GM21423 (cell line): ENCODE measurements at regions not wholly inside any gene's neighbourhood (a gene's known extent, or its start where the extent isn't known, plus 50 kb on each side); places are given as distances from the start of the nearest gene placed in this dataset.

Experiments
- ATAC-seq: cut with Tn5 transposase; IDR thresholded peaks from one replicate; pipeline ENCODE4 v1.9.1; 2021; ENCODE audit warnings: mild to moderate bottlenecking, moderate library complexity; ENCODE audit not compliant: unreplicated experiment

DNA sequence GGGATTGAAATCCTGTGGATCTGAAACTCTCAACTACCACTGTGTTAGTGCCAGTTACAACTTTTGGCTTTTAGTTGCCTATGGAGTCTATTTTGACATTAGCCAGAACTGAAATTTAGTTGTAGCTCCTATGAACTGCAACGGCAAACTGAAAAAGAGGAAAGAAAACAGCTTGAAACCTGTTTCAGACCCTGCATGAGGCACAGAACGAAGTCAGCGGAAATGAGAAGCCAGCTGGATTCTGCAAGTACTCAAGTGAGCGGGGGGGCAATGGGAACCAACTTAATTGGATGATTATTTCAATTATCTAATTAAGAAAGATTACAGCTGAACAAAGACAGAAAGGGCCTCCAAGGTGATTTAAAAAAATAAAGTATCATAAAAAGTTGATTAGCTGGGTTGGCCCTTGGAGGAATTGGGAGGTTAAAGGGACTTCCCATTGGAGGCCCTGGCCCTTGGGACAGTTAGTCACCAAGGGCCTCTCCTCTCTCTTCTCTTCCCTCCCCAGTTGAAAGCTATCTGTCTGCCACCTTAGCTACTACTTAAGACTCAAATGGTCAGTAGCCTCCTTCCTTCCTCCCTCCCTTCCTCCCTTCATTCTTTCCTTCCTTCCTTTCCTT is 352.1 kb downstream of the SHQ1 start:
- peak; percentile 67 for ATAC-seq

DNA sequence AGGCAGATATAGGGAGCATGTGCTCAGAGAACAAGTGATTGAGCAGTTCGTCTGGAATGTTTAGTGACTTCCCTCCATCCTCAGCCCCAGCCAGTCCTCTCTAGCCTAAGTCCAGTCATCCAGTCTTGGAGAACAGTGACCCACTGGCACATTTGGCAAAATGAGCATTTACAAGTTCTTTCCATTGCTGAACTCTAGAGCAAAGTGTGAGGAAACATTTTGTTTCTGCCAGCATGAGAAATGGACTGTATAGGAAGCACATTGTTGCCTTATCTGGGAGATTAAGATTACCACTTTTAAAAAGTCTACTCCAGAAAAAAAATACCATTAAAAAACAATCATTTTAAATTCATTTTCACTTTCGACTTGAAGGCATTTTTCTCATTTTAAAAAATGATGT is 353.6 kb downstream of the SHQ1 start:
- no peak for ATAC-seq

DNA sequence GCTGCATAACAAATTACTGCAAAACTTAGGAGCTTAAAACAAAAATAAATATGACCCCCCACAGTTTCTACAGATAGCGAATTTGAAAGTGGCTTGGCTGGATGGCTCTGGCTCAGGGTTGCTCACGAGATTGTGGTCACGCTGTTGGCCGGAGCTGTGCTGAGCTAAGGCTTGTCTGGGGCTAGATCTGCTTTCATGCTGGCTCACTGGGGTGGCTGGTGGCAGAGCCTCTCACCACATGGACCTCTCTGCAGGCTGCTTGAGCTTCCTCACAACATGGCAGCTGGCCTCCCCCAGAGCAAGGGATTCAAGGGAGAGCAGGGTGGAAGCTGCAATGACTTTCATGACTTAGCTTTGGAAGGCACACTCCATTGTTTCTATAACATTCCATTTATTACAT is 354.1 kb downstream of the SHQ1 start:
- no peak for ATAC-seq

DNA sequence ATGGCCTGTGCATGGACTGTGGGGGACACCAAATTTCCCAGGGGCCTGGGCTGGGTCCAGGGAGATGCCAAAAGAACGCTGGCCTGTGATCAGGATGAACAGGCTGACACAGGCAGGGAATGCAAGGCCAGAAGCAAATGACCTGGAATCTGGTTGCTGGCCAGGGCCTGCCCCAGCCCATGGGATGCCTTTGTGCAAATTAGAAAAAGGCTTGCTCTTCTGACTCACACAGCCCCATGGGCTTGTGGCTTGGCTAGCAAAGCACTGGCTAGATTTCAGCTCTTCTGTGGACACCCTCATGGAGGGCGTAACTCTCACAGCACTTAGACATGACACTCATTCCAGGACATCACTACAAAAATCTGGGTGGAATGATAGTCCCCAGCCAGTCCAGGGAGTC is 356.0 kb downstream of the SHQ1 start:
- no peak for ATAC-seq

DNA sequence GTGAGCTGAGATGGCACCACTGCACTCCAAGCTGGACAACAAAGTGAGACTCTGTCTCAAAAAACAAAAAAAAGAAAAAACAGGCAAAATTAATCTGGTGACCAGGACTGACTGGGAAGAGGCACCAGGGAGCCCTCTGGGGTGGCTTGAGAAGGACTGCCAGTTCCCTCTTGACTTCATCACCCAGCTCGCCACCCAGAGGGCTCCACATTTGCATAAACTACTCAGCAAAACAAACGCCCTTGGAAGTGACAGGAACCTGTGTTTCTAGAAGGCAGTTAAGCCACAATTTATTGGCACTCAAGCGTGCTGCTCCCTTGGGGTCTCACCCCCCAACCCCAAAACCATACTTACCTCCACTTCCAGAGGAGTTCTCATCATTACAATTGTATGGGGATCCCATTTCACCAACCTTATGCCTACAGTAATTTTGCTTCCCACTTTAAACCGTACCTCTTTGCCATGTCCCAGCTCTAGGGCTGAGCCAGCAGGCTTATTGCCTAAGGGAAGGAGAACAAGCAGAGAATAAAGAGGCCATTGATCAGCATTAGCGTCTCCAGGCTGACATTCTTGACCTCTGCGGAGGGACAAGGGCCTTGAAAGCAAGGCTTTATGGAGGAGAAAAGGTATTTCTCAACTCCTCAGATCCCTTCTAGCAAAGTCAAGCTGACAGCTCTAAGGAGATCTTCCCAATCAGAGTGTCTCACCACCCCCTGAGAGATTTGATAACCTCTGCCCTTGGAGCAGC is 357.4 kb downstream of the SHQ1 start:
- no peak for ATAC-seq

DNA sequence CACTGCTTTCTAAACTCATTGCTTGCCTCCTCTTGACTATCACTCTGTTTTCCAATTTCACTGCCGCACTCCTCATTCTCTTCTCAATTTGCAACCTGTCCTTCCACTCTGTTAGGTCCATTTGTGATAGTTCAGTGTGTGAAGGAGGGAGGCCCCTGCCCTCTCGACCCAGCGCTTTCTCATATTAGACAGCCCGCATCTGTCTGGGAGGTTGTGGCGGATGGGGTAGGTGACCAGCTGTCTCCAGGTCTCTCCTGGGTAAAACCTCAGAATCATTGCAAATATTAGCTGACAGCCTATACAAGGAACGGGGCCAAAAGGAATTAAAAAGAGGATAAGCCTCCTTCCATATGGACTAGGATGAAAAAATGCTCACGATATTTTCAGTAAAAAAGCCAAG is 358.3 kb downstream of the SHQ1 start:
- no peak for ATAC-seq

DNA sequence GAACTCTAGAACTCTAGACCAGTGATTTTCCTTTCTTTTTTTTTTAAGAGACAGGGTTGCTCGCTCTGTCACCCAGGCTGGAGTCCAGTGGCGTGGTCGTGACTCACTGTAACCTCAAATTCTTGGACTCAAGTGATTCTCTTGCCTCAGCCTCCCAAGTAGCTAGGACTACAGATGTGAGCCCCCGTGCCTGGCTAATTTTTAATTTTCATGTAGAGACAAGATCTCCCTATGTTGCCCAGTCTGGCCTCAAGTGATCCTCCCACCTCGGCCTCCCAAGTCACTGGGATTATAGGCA is 359.6 kb downstream of the SHQ1 start:
- no peak for ATAC-seq

DNA sequence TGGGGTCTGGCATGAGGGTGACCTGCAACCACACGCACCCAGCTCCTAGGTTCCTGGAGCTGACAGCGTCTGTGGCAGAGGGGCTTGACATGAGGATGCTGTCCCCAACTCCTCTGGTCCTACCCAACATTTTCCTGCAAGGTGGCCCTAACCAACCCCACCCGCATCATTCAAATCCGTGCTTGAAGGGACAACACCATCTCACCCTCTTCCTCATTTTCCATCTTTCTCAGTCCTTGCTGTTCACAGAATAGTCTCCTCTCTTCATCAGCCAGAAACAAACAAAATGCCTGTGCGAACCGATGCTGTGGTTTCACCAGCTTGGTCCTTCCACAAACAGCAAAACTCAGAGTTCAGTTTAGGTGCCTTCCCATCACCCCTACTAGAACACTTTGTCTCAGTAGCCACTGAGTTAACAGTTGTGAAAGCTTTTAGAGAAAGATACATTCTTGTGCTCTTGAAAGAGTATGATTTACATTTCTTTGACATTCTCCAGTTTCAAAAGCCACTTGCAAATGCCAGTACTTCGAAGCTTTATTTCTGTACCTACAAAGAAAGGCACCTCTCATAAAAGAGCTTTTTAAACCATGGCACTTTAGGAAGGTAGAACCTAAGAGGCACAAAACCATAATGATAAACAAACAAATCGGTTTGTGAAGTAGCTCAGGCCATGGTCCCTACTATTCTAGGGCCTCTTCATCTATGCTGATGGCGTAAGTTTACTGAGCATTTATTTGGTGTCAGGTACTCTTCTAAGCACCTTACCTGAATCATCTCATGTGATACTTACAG is 360.1 kb downstream of the SHQ1 start:
- ATAC-seq, result no peak

DNA sequence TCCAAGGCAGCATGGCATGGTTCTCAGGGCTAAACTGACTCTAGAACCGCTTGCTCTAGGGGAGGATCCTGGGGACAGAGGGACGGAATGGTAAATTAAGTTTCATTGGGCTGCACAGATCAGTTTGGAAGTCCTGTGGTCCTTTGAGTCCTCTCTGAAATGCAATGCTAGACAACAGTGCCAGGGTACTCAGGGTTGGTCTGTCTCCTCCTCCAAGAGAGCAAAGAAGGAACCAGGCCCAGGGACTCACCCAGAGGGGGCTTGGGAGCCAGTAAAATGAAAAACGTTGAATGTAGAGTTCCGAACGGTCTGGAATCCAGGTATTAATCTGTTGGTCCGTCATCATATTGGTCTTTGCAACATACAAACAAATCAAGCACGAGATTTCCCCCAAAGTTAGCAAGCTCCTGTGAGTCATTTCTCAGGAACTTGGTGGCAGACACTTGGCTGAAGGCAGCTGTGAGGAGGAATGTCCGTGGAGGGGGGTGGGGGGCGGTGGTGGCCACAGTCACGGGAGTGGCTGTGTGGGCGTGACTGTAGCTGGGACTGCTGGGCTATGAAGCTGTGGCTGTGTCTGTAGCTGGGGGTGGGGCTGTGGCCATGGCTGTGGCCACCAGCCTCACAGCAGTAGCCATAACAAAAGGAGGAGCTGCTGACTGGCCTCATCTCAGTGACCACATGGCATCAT is 361.0 kb downstream of the SHQ1 start:
- ATAC-seq, result no peak

DNA sequence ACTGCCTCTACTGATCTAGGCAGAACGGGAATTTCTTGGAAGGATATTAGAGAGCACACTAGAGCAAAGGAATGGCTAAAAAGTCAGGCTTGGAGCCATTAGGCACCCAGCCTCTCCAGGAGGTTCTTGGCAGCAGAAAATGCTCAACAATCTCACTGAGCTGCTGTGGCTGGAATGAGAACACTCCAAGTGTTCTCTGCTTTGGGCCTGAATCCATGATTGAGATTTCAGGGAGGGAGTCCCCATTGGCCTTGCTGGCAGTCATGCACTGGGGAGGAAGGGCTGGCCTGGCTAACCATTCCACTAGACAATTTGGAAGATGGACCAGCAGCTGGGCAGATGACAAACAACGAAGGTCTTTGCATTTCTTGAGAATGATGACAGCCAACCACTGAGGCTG is 362.6 kb downstream of the SHQ1 start:
- no peak for ATAC-seq

DNA sequence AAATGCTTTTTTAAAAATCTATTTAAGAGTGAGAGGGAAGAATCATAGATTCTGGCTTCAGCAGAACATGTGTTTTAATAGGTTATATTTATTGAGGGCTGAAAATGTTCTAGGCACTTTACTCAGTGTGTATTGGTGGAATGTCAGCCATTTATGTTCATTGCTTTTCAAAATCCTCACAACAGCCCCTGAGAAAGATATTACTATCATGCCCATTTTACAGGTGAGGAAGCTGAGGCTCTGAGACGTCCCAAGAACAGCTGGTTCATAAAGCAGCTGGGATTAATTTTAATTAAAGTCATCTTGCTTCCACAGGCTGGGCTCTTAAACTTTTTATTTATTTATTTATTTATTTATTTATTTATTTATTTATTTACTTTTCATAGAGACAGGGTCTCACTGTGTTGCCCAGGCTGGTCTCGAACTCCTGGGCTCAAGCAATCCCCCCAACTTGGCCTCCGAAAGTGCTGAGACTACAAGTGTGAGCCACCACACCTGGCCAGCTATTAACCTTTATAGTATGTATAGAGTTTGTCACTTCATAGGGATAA is 364.6 kb downstream of the SHQ1 start:
- ATAC-seq, result no peak

DNA sequence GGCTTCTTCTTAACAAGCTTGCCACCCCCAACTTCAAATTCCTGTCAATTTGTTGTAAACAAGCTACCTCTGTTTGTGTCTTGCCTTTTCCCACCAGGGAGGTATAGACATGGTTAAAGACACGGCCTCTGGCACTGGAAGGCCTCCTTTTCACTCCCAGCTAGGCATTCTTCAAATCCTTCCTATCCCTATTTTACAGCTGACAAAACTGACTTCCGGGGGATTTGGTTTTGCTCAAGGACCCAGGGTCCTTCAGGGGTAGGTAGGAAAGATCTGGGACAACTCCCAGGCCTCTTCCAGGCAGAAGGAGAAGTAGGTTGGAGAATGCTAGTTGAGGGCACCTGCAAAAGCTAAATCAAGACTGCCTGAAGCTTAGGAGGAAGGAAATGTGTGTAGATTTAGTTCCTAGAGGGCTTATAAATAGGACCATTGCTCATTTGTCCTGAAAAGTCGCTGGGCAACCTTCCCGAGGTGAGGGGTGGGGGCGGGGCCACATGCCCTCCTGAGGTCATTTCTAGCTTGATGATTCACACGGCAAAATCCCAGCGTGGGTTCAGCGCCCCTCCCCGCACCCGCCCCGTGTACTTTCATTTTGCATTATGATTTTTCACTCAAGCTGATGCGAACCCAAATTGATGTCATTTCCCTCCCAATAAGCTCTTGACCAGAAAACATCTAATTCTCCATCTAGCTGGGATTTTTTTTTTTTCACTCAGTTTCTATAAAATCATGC is 365.5 kb downstream of the SHQ1 start:
- no peak for ATAC-seq

DNA sequence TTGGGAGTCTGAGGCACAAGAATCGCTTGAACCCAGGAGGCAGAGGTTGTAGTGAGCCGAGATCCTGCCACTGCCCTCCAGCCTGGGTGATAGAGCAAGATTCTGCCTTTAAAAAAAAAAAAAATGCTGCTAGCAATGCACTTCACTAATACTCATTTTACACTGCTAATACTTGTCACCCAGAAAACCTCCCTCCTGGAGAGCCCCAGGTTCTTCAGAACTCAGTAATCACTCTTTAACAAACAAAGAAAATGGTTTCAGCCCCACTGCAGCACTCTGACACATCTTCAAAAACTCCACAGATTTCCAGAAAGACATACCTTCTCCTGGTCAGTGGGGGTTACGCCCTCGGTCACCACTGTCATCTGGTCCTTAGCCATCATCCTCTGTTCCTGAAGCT is 366.7 kb downstream of the SHQ1 start:
- no peak for ATAC-seq

DNA sequence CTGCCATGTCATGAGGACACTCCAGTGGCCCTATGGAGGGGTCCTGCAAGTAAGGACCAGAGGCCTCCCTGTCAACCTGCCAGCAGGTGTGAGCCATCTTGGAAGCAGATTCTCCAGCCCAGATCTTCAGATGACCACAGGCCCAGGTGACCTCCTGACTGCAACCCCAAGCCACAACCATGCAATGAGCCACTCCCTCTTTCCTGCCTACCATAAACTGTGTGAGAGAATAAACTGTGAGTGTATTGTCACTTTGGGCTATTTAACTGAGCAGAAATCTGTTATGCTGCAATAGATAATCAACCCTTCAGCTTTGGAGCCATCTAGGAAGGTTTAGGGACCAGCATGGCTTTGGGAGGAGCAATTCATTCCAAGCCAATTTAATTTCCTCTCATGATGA is 367.9 kb downstream of the SHQ1 start:
- ATAC-seq, result no peak

DNA sequence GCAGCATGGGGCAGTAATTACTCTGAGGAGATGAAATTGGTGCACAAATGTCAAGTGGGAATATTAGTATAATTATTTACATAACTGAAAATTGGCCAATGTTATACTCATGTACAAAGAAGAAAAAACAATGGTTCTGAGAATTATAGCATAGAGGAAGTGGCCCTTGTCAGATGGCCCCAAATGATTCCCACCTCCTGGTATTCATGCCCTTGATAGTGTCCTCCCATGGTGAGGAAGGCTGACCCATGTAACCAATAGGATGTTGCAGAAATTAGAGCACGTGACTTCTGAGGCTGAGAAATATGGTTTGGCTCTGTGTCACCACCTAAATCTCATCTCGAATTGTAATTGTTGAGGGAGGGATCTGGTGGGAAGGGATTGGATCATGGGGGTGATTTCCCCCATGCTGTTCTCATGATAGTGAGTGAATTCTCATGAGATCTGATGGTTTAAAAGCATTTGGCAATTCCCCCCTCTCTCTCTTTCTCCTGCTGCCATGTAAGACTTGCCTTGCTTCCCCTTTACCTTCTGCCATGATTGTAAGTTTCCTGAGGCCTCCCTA is 368.5 kb downstream of the SHQ1 start:
- no peak for ATAC-seq

DNA sequence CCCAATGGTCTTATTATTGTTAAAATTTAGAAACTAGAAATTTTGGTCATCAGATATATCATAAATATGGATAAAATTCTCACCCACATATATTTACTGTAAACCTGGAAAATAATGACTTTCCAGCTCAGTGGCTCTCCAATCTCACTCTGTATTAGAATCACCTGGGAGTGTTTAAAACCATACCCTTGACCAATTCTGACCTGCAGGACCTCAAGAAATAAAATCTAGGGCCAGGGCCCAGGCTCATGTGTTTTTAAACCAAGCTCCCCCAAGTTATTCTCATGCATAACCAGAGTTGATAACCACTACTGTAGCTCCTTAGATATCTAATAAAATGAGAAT is 372.1 kb downstream of the SHQ1 start:
- no peak for ATAC-seq

DNA sequence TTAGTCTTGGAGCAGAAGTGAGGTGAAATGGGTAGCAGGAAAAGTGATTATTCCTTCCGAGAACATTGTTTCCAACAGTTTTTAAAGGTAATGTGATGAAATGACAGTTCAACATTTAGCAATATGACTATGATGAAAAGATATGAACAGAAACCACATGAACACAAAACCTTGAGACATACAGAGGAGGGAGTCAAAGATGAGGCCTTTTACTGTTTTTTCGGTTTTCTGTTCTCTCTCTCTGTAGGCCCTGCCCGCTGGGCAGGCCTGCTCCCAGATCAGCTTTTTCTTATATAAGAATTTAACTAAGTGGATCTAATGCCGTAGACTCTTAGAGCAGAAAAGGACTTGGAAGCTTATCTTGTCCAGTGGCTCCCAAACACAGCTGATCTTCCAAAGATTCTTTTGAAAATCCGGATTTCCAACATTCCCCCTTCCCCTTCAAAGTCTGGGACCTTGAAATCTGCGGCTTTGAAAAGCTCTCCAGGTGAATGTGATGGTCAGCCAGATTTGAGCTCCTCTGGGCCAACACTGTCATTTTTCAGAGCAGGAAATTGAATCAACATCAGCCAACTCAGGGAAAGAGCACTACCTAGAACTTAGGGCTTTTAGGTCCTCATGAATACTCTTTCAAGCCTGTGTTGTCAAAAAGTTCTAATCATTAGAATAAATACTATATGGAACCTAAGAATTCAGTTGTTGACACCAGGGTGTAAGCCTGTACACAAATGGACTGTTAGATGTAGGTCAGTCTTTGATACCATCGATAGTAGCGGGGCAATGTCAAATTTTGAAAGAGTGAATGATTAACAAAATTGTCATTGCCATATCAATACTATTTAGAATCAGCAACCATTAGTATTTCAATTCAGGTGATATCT is 372.7 kb downstream of the SHQ1 start:
- ATAC-seq, result no peak

DNA sequence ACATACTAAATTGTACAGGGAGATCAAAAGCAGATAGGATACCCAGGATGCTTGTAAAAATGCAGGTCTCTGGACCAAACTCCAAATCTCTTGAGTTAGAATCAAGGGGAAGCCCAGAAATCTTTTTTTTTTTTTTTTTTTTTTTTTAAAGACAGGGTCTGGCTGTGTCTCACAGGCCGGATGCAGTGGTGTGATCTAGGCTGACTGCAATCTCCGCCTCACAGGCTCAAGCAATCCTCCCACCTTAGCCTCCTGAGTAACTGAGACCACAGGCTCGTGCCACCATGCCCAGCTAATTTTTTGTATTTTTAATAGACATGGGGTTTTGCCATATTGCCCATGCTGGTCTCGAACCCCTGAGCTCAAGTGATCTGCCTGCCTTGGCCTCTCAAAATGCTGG is 373.5 kb downstream of the SHQ1 start:
- no peak for ATAC-seq

DNA sequence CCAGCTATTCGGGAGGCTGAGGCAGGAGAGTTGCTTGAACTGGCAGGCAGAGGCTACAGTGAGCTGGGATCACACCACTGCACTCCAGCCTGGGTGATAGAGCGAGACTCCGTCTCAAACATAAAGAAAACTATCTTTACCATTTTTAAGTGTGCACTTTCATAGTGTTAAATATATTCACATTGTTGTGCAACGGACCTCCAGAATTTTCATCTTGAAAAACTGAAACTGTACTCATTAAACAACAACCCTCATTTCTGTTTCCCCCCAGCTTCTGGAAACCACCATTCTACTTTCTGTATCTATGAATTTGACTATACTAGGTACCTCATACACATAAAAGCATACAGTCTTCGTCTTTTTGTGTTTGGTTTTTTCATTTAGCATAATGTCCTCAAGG is 375.1 kb downstream of the SHQ1 start:
- peak; percentile 88 for ATAC-seq
